Stimulated activated naive CD8-positive, alpha-beta T cell treated with anti-CD3 and anti-CD28 coated beads, Interleukin-15, amount 100 ng/mL, for 72 hours (primary cell): ENCODE measurements at regions not wholly inside any gene's neighbourhood (a gene's known extent, or its start where the extent isn't known, plus 50 kb on each side); places are given as distances from the start of the nearest gene placed in this dataset.

Experiments used
- ATAC-seq: fragments of 150-1000 bp; cut with Tn5 transposase; 2 replicates; pipeline ENCODE4 v1.10.0; 2021; ENCODE audit warnings: mild to moderate bottlenecking, moderate library complexity
- DNase-seq, 2 donors: peaks; one replicate each; pipeline ENCODE4 v3.0.0; 2021 to 2022
- H3K27ac Mint-ChIP-seq, 2 donors: one replicate each; pipeline ENCODE4 v1.8.0; 2022; ENCODE audit warnings: mild to moderate bottlenecking in 2 of 2, mixed read lengths in 2 of 2, moderate library complexity in 2 of 2
- H3K27me3 Mint-ChIP-seq: one replicate; pipeline ENCODE4 v1.8.0; 2022; ENCODE audit warnings: mixed read lengths
- H3K4me1 Mint-ChIP-seq: one replicate; pipeline ENCODE4 v1.8.0; 2022; ENCODE audit warnings: mild to moderate bottlenecking, mixed read lengths
- H3K4me3 Mint-ChIP-seq, 2 donors: one replicate each; pipeline ENCODE4 v1.8.0; 2022; ENCODE audit warnings: mild to moderate bottlenecking in 2 of 2, mixed read lengths in 2 of 2, moderate library complexity in 1 of 2
- H3K9me3 Mint-ChIP-seq, 2 donors: one replicate each; pipeline ENCODE4 v1.8.0; 2022; ENCODE audit warnings: mixed read lengths in 2 of 2

DNA sequence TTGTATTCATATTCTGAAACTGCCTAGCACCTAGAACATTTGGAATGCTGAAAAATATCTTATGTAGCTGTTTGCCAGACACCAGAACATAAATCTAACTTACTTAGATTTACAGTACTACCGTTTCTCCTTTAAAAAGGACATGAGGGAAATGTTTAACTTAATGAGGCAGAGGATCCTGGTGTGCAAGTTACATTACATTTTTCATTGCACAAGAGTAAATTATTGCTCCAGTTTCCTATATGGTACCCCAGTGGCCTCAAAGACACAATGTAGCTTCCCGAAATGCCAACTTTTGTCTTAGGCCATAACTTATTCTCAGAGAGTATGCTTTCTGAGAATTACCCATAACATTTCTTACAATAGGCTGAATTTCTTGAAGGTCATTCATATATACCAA lies 105.5 kb upstream of the DTNA start:
- Mint-ChIP-seq H3K4me1 (no peaks in the 10 kb centered on the region), H3K27ac (no peak overlapping the region), H3K9me3 (no peaks in the 10 kb centered on the region), H3K27me3 (no peaks in the 10 kb centered on the region), H3K4me3 (no peak overlapping the region)
- ATAC-seq (no peak), DNase-seq (no peak)

DNA sequence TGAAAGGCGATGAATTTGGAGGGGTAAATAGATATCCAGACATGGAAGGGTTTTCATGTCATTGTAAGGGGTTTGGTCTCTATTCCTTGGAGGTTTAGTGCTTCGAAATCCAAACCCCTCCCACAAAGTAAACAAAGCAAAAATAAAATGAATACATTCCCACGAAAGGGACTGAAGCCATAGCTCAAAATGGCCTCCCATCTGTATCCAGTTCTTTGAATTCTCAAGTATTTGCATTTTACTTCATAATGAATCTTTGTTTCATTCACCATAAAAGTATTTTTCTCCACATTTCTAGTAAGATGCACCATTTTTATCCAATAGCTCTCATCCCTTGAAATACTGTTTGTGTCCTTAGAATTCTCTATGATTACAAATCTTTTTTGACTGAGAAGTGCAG lies 103.2 kb upstream of the DTNA start:
- no peaks in the 10 kb centered on the region for H3K4me1 Mint-ChIP-seq

DNA sequence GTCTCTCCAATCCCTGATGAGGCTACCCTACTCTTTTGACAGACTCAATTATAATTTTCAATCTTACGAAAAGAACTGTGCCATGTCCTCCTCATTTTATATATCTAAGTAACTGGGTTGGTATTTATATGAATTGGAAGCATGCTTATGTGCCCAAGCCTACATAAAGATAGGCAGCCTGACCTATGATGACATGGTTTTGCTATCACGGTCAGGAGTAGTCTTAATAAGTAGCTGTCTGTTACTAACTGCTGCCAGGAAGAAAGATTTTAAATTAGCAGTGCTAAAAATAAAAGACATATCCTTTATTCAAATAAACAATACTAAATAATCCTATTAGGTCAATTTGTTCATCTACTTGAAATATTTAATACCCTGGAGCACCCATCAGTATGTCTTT lies 102.0 kb upstream of the DTNA start:
- H3K9me3 Mint-ChIP-seq = peaks cover 0 to under 1% of the 10 kb centered on the region in 2 donors
- no peak for ATAC-seq
- DNase-seq = no peak
- no peak overlapping the region for H3K27ac Mint-ChIP-seq
- no peak overlapping the region for H3K4me3 Mint-ChIP-seq
- H3K27me3 Mint-ChIP-seq = no peaks in the 10 kb centered on the region
- H3K4me1 Mint-ChIP-seq = no peaks in the 10 kb centered on the region

More for the DNA sequence above, 103.2 kb upstream of the DTNA start:
- no peak overlapping the region for H3K27ac Mint-ChIP-seq
- H3K4me3 Mint-ChIP-seq = no peak overlapping the region
- no peak for ATAC-seq
- no peaks in the 10 kb centered on the region for H3K9me3 Mint-ChIP-seq
- no peak for DNase-seq
- H3K27me3 Mint-ChIP-seq = no peaks in the 10 kb centered on the region

DNA sequence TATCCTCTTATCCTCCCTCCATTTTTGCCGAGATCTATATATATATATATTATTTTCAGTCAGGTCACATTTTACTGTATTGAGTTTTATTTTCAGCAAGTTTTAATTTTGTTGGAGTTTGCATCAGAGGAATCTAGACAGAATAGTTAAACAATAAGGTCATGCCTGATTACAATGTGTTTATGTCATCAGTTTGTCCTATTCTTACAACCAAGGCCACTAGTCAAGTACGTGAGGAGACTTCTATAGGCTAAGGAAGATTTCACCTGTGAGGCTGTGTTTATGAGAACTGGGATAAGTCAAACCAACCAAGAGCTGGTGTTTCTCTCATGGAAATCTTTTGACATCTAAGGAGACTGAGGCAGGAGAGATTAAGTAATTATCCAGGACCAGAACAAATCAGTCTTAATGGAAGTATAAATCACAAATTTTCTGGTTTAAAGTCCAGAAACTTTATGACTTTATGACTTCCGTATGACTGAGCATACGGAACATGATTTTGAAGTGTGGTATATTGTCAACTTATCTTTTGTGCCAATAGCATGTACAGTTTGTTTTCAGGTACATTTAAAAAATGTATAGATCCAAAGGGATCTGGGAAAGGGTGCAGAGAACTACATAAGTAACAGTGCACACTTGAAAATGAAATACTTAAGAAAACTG lies 100.0 kb upstream of the DTNA start:
- H3K4me1 Mint-ChIP-seq = no peaks in the 10 kb centered on the region
- DNase-seq = no peak
- no peak overlapping the region for H3K27ac Mint-ChIP-seq
- H3K9me3 Mint-ChIP-seq = peaks cover 4 to 6% of the 10 kb centered on the region in 2 donors
- no peak overlapping the region for H3K4me3 Mint-ChIP-seq
- no peak for ATAC-seq
- no peaks in the 10 kb centered on the region for H3K27me3 Mint-ChIP-seq

DNA sequence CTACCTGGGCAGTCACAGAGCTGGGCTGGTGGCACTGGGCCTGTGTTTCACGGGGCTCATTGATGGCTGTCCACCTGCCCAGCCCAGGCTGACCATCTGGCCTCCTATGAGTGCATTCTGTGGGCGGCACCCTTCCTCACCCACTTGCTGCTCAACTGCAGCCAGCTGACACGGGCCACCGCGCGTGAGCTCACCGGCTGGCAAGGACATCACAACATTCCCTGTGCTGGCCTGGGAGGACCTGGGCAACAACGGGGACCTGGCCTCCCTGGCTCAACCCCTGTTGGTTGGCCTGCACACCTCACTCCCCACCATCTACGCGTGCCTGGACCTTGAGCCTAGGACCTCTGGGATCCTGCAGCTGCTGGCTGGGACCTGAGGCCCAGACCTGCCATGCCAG lies 98.2 kb upstream of the DTNA start:
- Mint-ChIP-seq H3K4me3 (no peak overlapping the region), H3K27me3 (no peaks in the 10 kb centered on the region), H3K27ac (no peak overlapping the region), H3K9me3 (peaks cover 4 to 6% of the 10 kb centered on the region in 2 donors), H3K4me1 (no peaks in the 10 kb centered on the region)
- no peak for DNase-seq
- no peak for ATAC-seq

DNA sequence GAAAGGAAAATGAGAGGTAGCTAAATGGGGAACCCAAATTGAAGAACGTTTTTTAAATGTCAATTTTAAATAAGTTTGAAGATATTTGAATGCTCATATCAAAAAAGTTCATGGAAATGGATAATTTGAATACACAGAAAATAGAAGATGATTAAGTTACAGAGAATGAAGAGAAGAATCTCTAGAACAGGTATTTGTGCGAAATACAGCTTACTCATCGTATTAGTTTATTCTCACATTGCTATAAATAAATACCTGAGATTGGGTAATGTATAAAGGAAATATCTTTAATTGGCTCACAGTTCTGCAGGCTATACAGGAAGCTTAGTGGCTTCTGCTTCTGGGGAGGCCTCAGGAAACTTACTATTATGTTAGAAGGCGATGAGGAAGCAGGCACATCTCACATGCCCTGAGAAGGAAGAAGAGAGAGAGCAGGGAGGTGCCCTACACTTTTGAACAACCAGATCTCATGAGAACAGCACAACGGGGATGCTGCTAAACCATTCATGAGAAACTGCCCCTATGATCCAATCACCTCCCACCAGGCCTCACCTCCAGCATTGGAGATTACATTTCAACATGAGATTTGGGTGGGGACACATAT lies 89.7 kb upstream of the DTNA start:
- H3K27ac Mint-ChIP-seq = no peak overlapping the region
- DNase-seq = no peak
- no peaks in the 10 kb centered on the region for H3K4me1 Mint-ChIP-seq

DNA sequence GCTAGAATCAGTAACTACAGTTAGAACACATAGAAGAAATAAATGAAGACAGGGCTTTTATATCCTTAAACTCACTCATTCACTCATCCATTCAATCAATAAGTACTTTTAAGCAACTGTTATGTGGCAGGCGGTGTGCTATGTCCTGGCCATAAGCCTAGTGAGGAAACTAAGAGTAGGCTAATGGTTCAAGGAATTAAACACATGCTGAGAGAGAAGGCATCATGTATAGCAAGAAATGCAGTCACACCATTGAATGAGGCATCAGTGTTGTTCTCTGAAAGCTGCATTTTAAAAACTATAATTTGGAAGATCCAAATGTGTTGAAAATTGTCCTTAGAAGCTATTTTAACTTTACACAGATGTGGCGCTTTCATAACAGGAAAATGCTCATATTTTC lies 86.5 kb upstream of the DTNA start:
- H3K9me3 Mint-ChIP-seq = peaks cover 18 to 24% of the 10 kb centered on the region in 2 donors
- no peaks in the 10 kb centered on the region for H3K27me3 Mint-ChIP-seq
- DNase-seq = no peak
- H3K4me3 Mint-ChIP-seq = no peak overlapping the region
- no peak overlapping the region for H3K27ac Mint-ChIP-seq
- no peaks in the 10 kb centered on the region for H3K4me1 Mint-ChIP-seq
- no peak for ATAC-seq

More for the DNA sequence above, 89.7 kb upstream of the DTNA start:
- ATAC-seq = no peak
- Mint-ChIP-seq H3K9me3 (peaks cover 18 to 24% of the 10 kb centered on the region in 2 donors), H3K4me3 (no peak overlapping the region), H3K27me3 (no peaks in the 10 kb centered on the region)

DNA sequence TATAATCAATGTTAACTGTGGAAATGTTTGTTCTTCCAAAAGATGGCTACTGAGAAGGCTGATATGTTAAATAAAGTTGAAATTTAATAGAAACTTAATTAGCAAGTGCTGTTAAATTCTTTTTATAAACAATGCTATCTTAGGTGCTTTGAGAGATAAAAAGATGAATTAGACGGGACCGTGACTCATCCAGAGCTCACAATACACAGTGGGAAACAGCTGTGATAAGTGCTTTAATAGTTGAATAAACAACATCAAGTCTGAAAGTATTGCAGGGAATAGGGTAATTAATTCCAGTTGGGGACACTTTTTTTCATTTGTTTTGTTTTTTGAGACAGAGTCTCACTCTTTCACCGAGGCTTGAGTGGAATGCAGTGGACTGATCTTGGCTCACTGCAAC lies 85.5 kb upstream of the DTNA start:
- H3K9me3 Mint-ChIP-seq = peaks cover 11 to 18% of the 10 kb centered on the region in 2 donors
- DNase-seq (no peak), ATAC-seq (no peak)
- H3K27me3 Mint-ChIP-seq = no peaks in the 10 kb centered on the region
- H3K4me3 Mint-ChIP-seq = no peak overlapping the region
- H3K27ac Mint-ChIP-seq = no peak overlapping the region
- H3K4me1 Mint-ChIP-seq = no peaks in the 10 kb centered on the region

DNA sequence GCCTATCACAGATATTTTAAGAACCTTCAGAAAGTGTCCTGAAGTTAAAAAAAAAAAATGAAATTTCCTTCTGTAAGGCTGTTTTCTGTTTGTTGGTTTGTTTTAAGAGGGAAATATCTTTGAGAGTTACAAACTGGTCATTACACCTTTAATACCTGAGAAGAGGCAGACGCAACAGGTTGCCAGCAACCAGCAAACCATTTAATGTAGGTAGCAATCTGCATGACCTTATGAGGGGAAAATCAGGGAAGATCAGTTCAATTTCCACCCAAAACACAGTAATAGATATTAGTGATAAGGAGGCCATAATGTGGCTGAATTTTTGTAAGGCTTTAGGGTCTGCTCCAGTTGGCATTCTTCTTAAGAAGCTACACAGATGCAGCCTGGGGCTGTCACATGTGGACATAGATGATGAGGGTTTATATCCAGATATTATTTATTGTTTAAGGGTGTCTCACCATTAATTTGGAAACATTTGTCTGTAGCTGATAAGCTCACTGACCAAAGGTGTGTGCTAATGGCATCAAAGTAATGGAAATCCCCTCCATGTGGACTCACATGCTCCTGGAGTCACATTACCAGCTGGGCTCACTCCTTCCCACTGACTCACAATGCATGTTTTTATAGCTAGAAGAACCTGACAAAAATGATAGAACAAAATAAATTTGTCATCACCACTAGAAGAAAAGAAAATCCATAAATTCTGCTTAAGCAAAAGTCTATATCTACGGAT lies 83.5 kb upstream of the DTNA start:
- H3K4me3 Mint-ChIP-seq = no peak overlapping the region
- DNase-seq = no peak
- H3K27me3 Mint-ChIP-seq = no peaks in the 10 kb centered on the region
- no peaks in the 10 kb centered on the region for H3K4me1 Mint-ChIP-seq
- no peak overlapping the region for H3K27ac Mint-ChIP-seq
- H3K9me3 Mint-ChIP-seq = peaks cover 0 to 7% of the 10 kb centered on the region in 2 donors
- ATAC-seq = no peak

DNA sequence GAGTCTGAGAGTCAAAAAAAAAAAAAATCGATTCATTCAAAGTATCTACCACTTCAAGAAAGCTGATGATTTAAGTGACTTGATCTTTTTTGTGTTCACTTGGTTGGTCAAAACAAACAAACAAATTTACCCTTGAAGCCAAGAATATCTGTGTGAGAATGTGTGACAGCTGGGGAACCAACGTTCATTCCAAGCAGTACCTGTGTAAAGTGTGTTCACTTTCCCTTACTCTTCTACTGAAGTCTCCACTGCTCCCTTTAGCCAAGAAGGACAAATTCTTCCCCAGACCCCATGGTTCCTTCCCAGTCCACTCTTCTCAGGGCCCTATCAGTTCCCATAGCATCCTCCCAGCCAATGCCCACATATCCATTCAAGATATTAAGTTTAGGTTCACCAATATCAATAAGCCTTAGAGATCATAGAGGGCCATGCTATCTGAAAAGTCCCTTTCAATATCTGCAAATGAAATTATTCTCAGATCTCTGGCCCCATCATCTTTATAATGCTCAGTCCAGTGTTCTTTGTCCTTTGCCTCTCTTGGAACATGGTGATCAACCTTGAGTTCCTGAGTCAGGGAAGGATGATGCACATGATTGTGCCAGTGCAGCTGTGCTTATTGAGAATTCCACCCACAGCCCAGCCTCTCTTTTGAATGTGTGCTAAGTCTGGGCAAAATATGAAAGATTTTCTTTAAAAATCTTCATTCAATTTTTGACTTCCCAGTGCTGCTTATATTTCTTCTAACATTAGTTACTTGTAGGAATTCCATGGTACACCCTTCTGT lies 82.8 kb upstream of the DTNA start:
- H3K27ac Mint-ChIP-seq = no peak overlapping the region
- no peak for ATAC-seq
- peaks cover 0 to 5% of the 10 kb centered on the region in 2 donors for H3K9me3 Mint-ChIP-seq
- H3K4me1 Mint-ChIP-seq = no peaks in the 10 kb centered on the region
- no peak for DNase-seq
- H3K27me3 Mint-ChIP-seq = no peaks in the 10 kb centered on the region
- no peak overlapping the region for H3K4me3 Mint-ChIP-seq

DNA sequence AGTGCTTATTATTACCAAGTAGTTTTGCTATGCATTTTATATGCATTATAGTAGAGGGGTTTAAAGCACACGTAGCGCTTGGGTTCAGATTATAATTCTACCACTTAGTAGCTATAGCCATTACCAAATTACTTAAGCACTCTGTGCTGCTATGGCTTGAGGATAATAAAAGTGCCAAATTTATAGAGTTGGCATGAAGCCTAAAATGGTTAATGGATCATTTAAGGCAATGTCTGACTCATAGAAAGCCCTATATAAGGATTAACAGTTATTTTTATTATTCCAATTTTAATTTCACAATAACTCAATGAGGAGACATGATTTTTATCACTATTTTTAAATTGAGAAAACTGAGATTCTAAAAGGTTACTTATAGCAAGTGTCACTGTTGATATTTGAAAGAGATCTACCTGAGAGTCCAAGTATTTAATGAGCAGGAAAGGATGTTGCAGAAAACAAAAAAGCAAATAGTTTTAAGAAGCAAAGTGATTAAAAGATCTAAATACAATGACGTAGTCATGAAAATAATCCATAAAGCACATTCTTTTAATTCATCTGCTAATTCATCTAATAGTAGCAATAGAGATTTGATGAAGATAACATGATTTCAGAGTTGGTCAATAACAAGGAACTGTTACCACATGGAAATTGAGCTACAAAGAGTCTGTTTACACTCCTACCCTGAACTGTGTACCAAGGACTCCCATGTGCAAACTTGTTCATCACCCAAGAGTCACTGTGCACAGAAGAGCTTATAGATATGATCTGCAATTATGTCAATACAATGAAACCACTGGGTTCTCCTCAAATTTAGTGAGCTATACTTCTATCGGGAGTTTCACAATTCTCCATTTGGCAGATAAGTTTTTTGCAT lies 78.8 kb upstream of the DTNA start:
- H3K27ac Mint-ChIP-seq = no peak overlapping the region
- DNase-seq = no peak
- H3K27me3 Mint-ChIP-seq = no peaks in the 10 kb centered on the region
- no peaks in the 10 kb centered on the region for H3K4me1 Mint-ChIP-seq
- no peak overlapping the region for H3K4me3 Mint-ChIP-seq
- ATAC-seq = no peak
- H3K9me3 Mint-ChIP-seq = no peaks in the 10 kb centered on the region

DNA sequence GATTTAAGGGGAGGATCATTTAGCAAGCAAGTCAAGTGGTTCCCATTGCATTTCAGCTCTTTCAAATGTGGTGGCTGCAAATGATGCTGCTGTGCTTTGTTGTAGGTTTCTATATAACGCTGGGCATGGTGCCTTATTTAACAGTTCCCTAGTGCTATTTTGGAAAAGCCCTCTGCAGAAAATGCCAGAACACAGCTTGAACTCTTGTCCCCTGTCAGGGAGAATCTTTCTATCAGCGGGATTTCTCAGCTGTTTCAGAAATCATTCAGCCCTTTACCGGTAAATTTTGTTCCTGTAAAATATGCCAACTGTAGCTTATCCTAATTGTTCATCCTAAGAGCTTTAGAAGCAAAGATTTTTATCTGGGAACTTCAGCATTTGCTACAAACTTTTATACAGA lies 77.8 kb upstream of the DTNA start:
- H3K4me3 Mint-ChIP-seq = no peak overlapping the region
- no peak for ATAC-seq

DNA sequence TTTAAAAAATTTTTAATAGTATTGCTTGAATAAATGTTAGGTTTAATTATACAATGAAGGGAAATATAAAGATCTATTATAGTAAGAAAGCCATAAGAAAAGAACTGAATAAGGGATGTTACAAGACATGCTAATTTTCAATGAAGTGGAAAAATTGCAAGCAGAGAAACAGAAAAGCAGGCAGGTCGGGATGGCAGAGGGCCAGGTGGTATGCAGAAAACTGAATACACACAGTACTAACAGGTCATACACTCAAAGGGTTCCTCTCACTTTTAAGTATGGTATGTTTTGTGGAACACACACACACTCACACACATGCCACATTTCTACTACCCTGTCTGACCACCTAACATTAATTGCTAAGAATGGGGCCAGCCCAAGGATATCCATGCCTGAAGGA lies 76.7 kb upstream of the DTNA start:
- H3K4me1 Mint-ChIP-seq = no peaks in the 10 kb centered on the region
- no peak overlapping the region for H3K27ac Mint-ChIP-seq
- H3K4me3 Mint-ChIP-seq = no peak overlapping the region
- no peak for DNase-seq
- ATAC-seq = no peak
- H3K9me3 Mint-ChIP-seq = no peaks in the 10 kb centered on the region
- no peaks in the 10 kb centered on the region for H3K27me3 Mint-ChIP-seq

More for the DNA sequence above, 77.8 kb upstream of the DTNA start:
- no peak for DNase-seq
- Mint-ChIP-seq H3K9me3 (no peaks in the 10 kb centered on the region), H3K27ac (no peak overlapping the region), H3K4me1 (no peaks in the 10 kb centered on the region), H3K27me3 (no peaks in the 10 kb centered on the region)

DNA sequence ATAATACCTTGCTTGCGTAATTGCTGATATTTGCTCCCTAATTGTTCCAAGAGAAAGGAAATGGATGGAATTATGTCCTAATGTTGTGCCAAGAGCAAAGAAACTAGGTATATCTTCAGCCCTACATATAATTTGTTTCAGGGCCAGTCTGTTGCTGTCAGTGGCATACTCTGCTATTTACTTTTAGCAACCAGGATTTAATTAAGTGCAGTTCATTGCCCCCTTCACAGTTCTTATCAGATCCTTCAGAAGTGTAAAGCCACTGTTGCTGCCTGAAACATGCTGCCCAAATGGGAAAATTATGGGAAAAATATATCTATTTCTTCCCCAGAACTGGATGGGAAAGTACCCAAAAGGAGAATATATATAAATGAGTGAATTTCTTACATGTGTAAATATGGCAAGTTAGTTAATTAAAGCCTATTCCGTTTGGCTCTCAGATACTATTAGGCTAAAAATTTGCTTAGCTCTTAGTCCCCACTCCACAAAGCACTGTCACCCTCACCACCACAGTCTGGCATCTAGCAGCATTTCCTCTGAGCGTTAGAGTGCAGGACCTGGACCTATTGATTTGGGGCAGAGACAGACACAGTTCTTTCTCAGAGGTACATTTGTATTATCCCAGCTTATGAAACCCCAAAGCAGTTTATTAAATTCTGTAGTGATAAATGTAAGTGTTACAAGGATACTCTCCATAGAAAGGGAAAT lies 72.8 kb upstream of the DTNA start:
- Mint-ChIP-seq H3K4me1 (no peaks in the 10 kb centered on the region), H3K27me3 (no peaks in the 10 kb centered on the region), H3K9me3 (no peaks in the 10 kb centered on the region), H3K4me3 (no peak overlapping the region), H3K27ac (no peak overlapping the region)
- DNase-seq (no peak), ATAC-seq (no peak)
